ENCODE measurements at regions not wholly inside any gene's neighbourhood (a gene's known extent, or its start where the extent isn't known, plus 50 kb on each side); places are given as distances from the start of the nearest gene placed in this dataset.
A peak's percentile ranks its signal among the peaks of the same experiment; 100 is the strongest.

DNA sequence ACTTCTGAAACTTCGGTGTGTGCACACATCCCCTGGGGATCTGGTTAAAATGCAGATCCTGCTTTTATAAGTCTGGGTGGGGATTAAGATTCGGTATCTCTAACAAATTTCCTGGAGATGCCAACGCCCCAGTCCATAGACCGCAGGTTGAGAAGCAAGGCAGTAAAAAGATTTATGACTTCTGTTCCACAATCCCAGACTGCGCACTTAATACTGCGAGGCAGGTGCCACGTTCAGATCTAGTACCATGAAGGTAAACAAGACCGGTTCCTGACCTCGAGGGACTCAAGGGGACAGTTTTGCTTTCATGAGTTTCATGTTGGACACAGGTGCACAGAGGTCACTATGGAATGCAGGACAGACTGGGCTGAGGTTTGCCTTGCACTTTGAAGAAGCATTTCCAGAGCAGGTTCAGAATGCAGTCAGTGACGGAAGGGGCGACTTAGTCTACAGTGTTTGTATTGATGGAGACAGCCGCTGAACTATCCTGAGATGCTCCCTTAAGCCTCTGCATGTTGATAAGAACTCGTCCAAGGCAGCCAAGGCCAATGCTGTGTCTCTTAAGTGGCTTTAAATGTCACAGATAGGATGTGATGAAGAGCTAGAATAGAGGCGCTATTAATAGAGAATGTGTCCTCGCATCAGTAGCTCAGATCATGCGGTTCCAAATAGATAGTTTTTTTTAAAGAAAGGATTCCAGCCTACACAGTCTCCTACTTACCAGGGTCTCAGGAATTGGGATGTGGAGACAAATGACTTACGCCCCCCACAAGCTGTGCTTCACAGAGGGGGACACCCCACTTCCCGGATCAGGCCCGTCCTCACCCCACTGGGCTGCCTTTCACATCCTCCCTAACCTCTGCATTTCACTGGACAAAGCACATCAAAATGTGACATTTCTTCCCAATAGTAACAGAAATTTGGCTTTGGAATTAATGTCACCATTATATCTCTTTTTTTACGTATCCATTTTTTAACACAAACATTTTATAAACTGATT lies 97.1 kb upstream of the IRS2 start:
- no peak for DNase-seq (ENCODE audit: low spot score)

DNA sequence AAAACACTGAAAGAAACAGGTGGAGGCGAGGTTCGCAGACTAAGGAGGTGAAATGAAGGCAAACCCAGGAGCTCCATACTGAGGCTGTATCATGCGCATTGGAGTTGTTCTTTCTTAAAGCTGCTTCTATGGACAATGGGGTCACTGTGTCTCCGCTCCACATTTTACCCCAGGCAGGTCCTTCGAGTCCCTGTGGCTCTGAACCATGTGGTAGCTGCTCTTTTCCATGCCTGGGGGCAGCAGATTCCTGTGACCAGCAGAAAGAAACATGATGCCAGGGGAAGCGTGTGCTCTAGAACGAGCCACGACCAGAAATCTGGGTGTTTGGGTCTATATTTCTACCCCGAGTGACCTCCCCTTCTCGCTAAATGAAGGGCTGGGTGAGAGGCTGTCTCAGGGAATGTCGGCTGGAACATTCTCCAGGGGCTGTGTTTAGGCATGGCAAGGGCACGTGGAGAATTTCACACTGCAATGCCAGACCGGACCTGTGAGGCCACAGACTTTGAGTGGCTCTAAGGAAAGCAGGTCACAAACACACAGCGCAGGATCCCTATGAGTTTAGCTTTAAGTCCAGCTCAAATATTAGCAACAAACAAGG lies 95.7 kb upstream of the IRS2 start:
- no peak for DNase-seq (ENCODE audit: low spot score)

- no peak for DNase-seq (ENCODE audit: low spot score)
These were observed 95.0 kb upstream of the IRS2 start for GRCh38 chr13:109881347-109881725.

- DNase-seq (ENCODE audit: low spot score): no peak
These were observed 94.3 kb upstream of the IRS2 start for GRCh38 chr13:109880371-109881346.

DNA sequence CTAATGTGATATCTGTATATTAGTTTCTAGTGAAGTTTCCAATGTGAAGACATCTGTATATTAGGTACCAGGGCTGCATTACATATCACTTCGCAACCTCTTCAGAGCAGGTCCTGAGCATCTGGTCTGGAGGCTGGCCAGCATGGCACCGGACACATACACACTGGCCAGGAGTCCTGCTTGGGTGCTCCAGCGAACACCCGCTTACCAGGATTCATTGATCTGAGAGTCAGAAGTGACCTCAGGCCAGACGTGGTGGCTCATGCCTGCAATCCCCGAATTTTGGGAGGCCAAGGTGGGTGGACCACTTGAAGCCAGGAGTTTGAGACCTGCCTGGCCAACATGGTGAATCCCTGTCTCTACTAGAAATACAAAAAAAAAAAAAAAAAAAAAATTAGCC lies 93.0 kb upstream of the IRS2 start:
- DNase-seq (ENCODE audit: low spot score): no peak

DNA sequence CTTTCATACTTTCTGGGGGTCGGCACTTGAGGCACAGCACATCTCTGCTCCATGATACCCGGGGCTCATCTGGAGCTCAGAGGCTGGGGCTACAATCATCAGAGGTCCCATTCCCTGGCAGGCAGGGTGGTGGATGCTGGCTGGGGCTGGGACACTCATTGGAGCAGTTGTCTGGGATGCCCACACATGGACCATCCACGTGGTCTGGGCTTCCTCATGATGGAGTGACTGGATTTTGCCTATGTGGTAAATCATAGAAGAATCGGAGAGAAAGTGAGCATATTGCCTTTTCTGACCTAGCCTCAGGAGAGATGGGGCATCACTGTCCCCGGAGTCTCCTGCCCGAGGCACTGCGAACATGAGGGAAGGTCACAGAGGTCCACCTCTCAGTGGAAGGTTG lies 91.4 kb upstream of the IRS2 start:
- DNase-seq (ENCODE audit: low spot score): no peak

DNA sequence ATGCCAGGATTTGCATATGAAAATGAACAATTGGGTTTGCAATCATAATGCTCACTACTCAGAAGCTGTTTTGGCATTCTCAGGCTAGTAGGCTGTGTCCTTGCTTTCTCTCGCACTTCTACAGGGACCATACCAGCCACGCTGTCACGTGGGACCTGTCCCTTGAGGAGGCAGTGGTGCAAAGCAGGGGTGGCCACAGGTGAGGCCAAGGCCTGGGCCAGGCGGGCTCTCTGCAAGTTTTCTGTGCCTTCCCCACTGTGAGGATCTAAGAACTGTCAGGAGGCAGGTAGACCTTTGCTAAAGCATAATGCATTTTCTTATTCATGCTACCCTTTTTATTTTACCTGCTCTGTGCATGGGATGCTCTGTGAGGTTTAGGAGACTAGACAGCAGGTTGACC lies 89.4 kb upstream of the IRS2 start:
- no peak for DNase-seq (ENCODE audit: low spot score)

DNA sequence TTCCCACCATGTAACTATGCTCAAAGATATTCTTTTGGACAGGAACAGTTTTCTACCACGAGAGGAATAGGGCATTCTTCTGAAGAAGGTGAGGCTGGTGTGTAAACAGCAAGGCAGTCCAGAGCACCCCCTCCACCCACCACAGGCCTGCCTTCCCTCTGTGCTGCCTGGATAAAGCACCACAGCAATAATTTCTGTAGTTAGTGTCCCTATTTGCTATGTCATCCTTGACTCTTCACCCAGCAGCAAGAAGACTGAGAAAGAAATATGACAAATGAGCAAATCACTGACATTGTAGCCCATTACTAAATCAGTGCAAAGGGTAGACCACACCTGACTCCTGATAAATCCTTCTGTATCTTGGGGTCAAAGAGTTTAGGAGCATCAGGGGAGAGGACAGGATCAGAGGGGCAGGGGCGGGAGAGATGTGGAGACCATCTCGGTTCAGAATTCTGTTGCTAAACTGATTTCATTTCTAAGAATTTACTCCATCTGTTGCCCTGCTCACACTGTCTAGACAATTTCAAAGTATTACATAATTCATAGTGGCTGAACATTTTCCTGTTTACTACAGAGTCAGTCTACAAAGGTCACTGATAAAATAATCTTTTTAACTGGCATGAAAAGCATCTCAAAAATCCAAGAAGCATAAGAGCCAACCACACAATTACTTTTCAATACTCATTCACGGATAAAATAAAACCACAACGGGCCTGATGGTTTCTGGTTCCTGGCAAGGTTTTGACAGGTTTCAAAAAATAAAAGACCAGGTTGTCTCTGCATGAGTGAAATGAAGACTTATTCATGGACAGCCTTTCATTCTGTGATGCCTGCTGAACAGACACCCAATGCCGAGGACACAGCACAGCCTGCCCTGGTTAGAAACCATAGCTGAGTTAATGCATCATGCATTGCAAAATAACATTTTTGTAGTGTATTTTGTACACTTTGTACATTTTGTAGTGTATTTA lies 88.4 kb upstream of the IRS2 start:
- no peak for DNase-seq (ENCODE audit: low spot score)

DNA sequence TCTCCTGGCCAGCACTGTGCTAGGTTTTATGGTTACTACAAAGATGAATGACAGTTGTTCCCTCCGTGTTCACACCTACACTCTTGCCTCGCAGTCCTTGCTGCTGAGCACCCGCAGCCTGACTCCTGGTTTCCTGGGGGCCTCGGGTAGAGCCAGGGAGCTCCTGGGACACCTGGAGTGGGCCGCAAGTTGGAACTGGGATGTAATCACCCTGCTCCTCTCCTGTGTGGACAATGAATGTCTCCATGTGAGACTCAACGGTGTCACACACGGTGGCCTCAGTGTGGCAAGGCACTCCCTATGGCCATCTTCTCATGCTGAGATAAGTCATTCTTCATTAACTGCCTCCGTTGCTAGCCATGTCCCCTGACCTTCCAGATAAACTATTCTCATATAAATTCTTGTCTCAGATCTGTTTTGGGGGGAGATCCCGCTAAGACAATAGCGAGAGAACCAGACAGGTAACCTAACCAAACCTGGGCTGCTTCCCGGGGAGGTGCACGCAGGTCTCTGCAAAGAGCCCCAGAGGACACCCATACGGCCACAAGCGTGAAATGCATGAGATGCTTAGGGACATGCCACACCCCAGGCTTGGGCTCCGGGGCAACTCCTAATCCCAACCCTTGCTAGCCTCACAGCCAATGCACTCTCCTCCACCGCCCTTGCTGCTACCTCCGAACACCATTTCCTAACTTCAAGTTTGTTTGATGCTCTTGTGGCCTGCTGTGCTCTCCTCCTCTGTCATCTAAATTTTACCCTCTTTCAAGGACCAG lies 87.2 kb upstream of the IRS2 start:
- DNase-seq (ENCODE audit: low spot score): no peak

GRCh38 chr13:109872864-109873263 lies 86.5 kb upstream of the IRS2 start:
- no peak for DNase-seq (ENCODE audit: low spot score)

DNA sequence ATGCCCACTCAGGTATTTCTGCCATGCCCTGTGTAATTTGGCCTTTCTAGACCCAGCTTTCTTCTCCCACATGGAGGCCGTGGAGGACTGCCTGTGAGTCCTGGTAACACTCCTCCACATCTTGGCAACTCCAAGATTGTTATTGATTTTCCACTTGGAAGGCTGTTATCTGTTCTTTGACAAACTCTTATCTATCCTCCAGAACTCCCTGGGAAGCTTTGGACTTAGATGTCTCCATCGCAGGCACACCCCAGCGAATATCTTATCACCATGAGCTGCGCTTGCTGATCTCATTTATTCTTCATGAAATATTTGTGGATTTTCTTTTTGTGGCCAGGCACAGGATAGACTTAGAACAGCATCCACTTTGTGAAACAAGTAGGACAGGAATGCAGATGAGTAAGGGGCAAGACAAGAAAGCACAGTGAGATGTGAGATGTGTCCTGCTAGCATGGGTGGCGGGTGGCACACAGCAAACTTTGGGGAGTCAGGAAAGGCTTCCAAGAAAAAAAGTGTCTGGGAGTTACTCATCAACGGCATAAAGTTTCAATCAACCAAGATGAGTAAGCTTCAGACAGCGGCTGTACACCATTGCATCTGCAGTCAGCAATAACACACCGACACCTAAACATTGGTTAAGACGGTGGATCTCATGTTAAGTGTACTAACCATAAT lies 84.5 kb upstream of the IRS2 start:
- DNase-seq (ENCODE audit: low spot score): no peak

GRCh38 chr13:109870274-109870673 lies 83.9 kb upstream of the IRS2 start:
- no peak for DNase-seq (ENCODE audit: low spot score)

DNA sequence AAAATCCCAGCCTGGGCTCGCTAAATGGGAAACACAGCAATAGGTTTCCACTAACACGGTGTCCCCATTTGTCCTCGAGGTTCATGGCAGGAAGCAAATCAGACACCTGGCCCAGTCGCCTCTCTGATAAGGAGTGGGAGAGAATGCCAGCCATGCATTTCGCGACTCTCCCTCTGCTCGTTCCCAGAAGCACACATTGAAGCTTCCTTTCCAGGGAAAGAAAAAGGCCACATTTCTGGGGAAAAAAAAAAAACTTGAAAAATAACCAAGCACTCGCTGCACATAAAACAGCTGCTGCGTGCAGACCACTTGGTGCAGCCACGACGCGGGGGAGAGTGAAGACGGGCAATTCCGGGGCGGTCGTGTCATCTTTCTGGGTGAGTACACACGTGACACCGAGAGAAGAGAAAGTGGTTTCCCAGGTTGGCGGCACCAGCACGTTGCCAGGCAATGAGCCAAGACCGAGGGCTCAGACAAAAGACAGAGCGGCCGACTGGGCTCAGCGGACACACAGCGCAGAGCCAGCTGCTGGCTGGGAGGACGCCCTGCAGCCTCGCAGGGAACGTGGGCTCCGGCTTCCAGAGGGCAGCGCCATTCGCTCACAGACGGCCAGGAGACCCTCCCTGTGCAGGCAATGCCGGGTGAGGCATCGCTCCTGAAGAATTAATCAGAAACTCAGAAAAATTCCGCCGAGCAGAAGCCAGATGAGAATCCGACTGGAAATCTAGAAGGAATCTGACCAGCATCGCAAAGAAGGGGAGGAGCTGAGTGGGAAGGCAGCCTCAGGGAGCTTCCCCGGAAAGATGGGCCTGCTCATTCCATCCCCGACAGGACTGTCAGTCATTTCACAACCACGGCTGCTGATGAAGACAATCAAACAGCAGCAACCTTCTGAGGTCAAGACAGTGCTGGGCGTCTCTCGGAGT lies 83.2 kb upstream of the IRS2 start:
- peak; percentile 74 for DNase-seq (ENCODE audit: low spot score)

DNA sequence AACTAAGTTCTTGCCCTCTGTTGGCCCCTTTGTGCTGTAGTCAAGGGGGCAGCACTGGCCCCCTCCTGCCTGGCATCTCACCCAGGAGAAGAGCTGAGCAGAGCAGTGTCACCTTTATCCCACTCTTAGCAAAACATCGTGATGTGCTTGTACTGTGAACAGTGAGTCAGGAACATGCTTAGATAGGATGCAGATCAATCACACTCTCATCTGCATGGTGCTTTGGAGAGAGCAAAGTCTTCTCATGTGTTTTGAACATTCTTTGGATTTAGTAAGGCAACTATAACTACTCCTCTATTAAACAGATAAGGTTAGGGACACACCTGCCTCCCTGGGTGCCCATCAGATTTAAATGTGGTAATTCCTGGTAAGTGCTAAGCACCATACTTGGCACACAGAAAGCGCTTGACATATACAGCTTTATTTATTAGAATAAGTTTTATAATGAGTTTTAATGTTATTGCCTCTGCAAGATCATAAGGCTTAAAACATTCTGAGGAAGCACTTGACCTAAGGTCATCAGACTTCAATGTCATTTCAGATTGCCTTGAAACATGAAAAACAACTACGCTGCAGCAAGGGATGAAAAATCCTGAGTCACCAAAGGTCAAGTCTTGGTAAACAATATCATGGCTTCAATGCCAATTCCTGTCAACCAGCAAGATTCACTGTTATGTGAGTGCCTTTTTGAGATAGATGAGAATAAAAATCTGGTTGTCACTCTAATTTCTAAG lies 82.4 kb upstream of the IRS2 start:
- no peak for DNase-seq (ENCODE audit: low spot score)

DNA sequence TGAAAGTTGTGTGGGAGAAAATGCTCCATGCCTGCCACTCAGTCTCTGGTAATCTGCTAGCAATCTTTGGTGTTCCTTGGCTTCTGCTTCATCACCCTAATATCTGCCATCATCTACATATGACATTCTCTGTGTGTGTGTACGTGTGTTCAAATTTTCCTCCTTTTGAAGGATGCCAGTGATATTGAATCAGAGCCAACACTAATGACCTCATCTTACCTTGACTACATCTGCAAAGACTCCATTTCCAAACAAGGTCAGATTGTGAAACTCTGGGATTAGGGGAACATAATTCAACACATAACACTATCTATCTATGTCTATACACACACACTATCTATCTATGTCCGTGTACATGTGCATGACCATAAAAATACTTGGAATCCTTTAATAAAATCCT lies 81.4 kb upstream of the IRS2 start:
- DNase-seq (ENCODE audit: low spot score): no peak

DNA sequence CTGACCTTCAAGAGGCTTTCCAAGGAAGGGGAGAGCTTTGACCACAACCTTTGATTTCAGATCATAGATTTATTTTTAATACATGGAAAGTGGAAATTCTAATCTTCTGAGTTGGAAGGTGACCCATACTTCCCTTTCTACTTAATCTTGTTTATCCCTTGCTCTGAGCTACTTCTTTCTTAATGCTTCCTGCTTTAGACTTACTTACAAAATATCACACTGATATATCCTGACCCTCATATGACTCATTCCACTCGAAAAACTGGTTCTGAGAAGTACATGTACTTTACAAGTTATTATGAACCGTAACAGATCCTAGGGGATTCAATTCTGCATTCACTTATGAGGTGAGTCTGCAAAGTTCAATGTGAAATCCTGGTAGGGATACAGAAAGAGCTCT lies 76.2 kb upstream of the IRS2 start:
- DNase-seq (ENCODE audit: low spot score): no peak

GRCh38 chr13:109859898-109860297 lies 73.5 kb upstream of the IRS2 start:
- no peak for DNase-seq (ENCODE audit: low spot score)

All from left forelimb (tissue), 1 donor.